PC-3 (cell line): ENCODE measurements at regions not wholly inside any gene's neighbourhood (a gene's known extent, or its start where the extent isn't known, plus 50 kb on each side); places are given as distances from the start of the nearest gene placed in this dataset.

Source experiments
- EZH2phosphoT487 ChIP-seq: fragments of 300-600 bp; sonication (generic); IDR thresholded peaks from 2 replicates; pipeline ENCODE4 v1.6.1; 2018; ENCODE audit warnings: mild to moderate bottlenecking, antibody characterized with exemption, low read length, borderline replicate concordance
- TF ChIP-seq, protein P1 (sequence below): fragments of 300-600 bp; sonication (generic); conservative IDR thresholded peaks from 2 replicates; pipeline ENCODE4 v1.5.1; 2017; ENCODE audit warnings: antibody characterized with exemption, low read depth, mild to moderate bottlenecking, low read length

- no peak for TF ChIP-seq EZH2phosphoT487
- TF ChIP-seq, protein P1, sequence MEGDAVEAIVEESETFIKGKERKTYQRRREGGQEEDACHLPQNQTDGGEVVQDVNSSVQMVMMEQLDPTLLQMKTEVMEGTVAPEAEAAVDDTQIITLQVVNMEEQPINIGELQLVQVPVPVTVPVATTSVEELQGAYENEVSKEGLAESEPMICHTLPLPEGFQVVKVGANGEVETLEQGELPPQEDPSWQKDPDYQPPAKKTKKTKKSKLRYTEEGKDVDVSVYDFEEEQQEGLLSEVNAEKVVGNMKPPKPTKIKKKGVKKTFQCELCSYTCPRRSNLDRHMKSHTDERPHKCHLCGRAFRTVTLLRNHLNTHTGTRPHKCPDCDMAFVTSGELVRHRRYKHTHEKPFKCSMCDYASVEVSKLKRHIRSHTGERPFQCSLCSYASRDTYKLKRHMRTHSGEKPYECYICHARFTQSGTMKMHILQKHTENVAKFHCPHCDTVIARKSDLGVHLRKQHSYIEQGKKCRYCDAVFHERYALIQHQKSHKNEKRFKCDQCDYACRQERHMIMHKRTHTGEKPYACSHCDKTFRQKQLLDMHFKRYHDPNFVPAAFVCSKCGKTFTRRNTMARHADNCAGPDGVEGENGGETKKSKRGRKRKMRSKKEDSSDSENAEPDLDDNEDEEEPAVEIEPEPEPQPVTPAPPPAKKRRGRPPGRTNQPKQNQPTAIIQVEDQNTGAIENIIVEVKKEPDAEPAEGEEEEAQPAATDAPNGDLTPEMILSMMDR, result no peak
These were observed 209.1 kb upstream of the ZP4 start for GRCh38 chr1:238099871-238100270.
